ENCODE measurements at regions not wholly inside any gene's neighbourhood (a gene's known extent, or its start where the extent isn't known, plus 50 kb on each side); places are given as distances from the start of the nearest gene placed in this dataset.

GRCh38 chr12:30829876-30830275 is 75.1 kb upstream of the CAPRIN2 start:
- H3K9me3 ChIP-seq, result no peaks in the 10 kb centered on the region
- no peaks in the 10 kb centered on the region for H3K27me3 ChIP-seq
- no peak for TF ChIP-seq CTCF (IDR thresholded peaks at IDR 0.05)
- no peaks in the 10 kb centered on the region for H3K36me3 ChIP-seq
- no peak overlapping the region for H3K9ac ChIP-seq (ENCODE audit: low read depth in 2 of 2, low read length in 2 of 2)
- H3K27ac ChIP-seq, result no peak overlapping the region
- intact Hi-C loops (cut with DNase I), result no loop called here
- H3K4me3 ChIP-seq, result no peak overlapping the region
- no peak for DNase-seq
- H3K4me1 ChIP-seq, result no peaks in the 10 kb centered on the region

GRCh38 chr12:30828686-30829085 is 73.9 kb upstream of the CAPRIN2 start:
- H3K9me3 ChIP-seq, result no peaks in the 10 kb centered on the region
- H3K4me3 ChIP-seq, result no peak overlapping the region
- TF ChIP-seq CTCF (IDR thresholded peaks at IDR 0.05), result no peak
- intact Hi-C loops (cut with DNase I), result no loop called here
- DNase-seq, result no peak
- no peaks in the 10 kb centered on the region for H3K36me3 ChIP-seq
- no peaks in the 10 kb centered on the region for H3K27me3 ChIP-seq
- H3K27ac ChIP-seq, result no peak overlapping the region
- H3K4me1 ChIP-seq, result no peaks in the 10 kb centered on the region
- no peak overlapping the region for H3K9ac ChIP-seq (ENCODE audit: low read depth in 2 of 2, low read length in 2 of 2)

- Histone ChIP-seq H3K27me3 (no peaks in the 10 kb centered on the region), H3K4me1 (no peaks in the 10 kb centered on the region), H3K9ac (ENCODE audit: low read depth in 2 of 2, low read length in 2 of 2) (no peak overlapping the region), H3K36me3 (no peaks in the 10 kb centered on the region), H3K9me3 (no peaks in the 10 kb centered on the region), H3K4me3 (no peak overlapping the region), H3K27ac (no peak overlapping the region)
- TF ChIP-seq CTCF (IDR thresholded peaks at IDR 0.05), result no peak
- intact Hi-C loops (cut with DNase I), result no loop called here
- DNase-seq, result no peak
These were observed 72.6 kb upstream of the CAPRIN2 start for GRCh38 chr12:30827101-30828066.

- H3K36me3 ChIP-seq, result no peaks in the 10 kb centered on the region
- no peak for TF ChIP-seq CTCF (IDR thresholded peaks at IDR 0.05)
- H3K4me3 ChIP-seq, result no peak overlapping the region
- H3K4me1 ChIP-seq, result no peaks in the 10 kb centered on the region
- H3K27me3 ChIP-seq, result no peaks in the 10 kb centered on the region
- H3K9ac ChIP-seq (ENCODE audit: low read depth in 2 of 2, low read length in 2 of 2), result no peak overlapping the region
- H3K27ac ChIP-seq, result no peak overlapping the region
- H3K9me3 ChIP-seq, result no peaks in the 10 kb centered on the region
- no peak for DNase-seq
- intact Hi-C loops (cut with DNase I), result no loop called here
These were observed 71.5 kb upstream of the CAPRIN2 start for GRCh38 chr12:30826276-30826675.

GRCh38 chr12:30825341-30825740 is 70.6 kb upstream of the CAPRIN2 start:
- H3K9ac ChIP-seq (ENCODE audit: low read depth in 2 of 2, low read length in 2 of 2), result no peak overlapping the region
- H3K9me3 ChIP-seq, result no peaks in the 10 kb centered on the region
- H3K4me3 ChIP-seq, result no peak overlapping the region
- no peaks in the 10 kb centered on the region for H3K36me3 ChIP-seq
- intact Hi-C loops (cut with DNase I), result no loop called here
- no peaks in the 10 kb centered on the region for H3K27me3 ChIP-seq
- TF ChIP-seq CTCF (IDR thresholded peaks at IDR 0.05), result no peak
- no peak overlapping the region for H3K27ac ChIP-seq
- H3K4me1 ChIP-seq, result no peaks in the 10 kb centered on the region
- no peak for DNase-seq

Measured in colonic mucosa (tissue), 4 donors.